HuH-7.5 (cell line): ENCODE measurements at regions not wholly inside any gene's neighbourhood (a gene's known extent, or its start where the extent isn't known, plus 50 kb on each side); places are given as distances from the start of the nearest gene placed in this dataset.

Source experiments
- DNase-seq: peaks from one replicate; pipeline ENCODE4 v3.0.0; 2011; ENCODE audit warnings: low spot score

DNA sequence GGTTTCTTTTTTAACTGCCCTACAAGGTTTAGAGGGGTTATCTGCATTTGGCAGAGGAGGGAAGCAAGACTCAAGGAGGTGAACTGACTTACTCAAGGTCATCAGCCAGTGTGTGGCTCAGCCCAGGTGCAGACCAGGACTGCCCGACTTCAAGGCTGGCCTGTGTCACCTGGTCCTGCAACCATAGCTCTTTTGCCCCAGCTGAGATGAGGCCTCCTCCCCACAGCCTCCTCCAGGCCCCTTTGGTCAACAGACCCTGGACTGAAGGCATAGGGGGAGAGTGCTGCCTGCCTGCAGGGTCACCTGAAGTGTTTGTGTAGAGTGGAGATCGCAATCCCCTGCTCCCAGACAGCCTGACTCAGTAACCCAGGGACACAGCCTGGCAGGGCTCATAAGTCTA lies 168.5 kb upstream of the GLI2 start:
- no peak for DNase-seq

DNA sequence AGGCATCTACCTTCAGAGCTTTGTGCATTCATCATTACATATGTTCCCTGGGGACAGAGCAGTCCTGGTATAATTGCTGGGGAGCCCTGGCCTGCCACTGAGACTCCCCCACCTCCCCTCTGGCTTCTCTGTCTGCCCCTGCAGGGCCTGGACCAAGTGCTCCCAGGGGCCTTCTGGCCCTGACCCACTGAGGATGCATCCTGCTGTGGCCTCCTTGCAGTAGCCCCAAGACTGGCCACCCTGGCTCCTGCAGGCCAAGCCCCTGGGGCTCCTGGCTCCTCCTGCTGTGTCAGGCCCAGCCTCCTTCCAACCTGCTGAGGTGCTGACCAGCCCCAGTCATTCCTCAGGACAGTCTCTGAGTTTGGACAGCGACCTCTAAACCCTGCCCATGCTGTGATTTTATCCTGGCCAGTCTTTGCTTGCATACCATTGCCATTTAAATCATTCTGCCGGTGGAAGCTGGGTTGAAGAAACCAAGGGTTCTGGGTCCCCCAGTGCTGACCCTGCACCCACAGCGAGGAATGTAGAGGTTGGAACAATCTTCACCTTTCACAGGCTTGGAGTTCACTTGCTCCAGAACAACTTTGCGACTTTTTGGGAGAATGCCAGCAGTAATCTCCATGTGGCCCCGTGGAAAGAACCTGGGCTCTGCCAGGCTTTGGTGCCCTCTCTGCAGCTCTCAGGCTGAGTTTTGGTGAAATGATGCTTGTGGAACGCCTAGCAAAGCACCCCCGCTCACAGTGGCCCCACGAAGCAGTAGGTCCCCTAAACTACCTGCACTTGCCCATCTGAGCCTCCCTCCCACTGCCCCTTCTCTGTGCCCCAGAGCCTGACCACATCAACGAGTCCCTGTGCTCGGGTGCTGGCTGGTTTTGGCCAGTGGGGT lies 167.3 kb upstream of the GLI2 start:
- no peak for DNase-seq

DNA sequence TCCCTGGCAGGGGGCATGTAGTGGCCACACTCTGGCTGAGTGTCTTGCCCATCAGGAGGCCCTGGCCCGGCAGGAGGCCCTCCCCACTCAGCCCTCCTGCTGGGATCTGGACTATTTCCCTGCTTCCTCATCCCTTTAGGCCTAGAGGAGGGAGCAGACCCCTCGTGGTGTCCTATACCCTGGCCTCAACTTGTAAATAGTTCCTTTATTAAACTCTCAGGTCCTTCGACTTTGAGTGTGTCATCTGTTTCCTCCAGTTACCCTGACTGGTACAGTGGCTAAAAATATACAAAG lies 166.7 kb upstream of the GLI2 start:
- DNase-seq = no peak

DNA sequence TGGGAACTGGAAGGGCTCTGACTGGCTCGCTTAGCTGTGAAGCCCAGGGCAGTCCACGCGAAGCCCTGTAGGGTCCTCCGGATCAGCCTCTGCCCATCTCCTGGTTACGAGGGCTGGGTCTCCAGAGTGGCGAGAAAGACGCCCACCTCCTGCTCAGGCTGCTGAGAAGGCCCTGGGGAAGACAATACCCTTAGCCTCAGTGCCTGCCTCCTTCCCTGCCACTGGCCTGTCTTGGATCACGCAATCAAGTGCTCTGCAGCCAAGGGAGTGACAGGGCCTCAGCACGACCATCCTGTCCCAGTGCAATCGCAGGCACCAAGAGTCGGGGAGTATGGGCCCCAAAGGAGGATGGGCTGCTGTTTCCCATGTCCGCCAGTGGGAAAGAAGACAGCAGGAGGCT lies 165.7 kb upstream of the GLI2 start:
- DNase-seq = no peak

DNA sequence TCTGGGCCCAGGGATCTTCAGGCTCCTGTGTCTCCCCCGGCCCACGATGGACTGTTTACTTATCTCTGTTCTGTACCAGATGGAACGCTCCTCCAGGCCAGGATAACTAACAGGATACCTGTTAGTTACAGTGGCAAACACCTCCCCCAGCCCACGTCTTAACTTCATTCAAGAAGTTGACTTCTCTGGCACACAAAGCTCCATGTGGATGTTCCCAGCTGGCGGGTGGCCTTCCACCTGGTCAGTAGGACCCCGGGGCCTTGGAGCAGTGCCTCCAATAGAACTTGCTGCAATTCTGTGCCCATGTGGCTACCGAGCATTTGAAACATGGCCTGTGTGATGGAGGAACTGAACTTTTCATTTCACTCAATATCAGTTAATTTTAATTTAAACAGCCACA lies 165.1 kb upstream of the GLI2 start:
- no peak for DNase-seq

DNA sequence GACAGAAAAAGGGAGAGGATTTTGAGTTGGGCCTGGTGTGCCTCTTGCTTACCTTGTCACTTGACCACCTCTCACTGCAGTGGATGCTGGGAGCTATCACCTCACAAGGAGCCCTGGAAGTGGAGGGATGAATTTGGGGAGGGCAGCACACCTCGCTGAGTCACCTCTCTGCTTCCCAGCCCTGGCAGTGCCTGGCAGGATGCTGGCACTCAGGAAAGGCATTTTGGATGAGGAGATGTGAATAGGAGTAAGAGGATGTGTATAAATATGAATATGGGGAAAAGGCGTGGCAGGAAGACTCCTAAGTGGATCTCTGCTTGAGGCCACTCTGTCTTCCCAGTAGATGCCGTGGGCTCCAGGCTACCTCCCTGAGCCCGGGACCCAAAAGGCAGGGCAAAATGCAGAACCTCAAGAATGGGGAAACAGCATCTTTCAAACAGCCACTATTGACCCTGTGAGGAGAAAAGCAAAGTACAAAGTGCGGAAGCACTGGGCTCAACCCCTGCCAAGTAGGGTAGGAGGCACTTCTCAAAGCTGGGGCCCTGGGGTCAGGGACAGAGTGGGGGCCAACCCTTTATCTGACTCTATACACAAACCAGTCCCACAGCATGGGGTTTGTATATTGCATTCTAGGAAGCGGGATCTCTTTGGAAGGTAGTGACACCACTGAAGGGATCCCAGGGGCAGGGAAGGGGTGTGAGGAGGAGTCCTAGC lies 164.5 kb upstream of the GLI2 start:
- no peak for DNase-seq

DNA sequence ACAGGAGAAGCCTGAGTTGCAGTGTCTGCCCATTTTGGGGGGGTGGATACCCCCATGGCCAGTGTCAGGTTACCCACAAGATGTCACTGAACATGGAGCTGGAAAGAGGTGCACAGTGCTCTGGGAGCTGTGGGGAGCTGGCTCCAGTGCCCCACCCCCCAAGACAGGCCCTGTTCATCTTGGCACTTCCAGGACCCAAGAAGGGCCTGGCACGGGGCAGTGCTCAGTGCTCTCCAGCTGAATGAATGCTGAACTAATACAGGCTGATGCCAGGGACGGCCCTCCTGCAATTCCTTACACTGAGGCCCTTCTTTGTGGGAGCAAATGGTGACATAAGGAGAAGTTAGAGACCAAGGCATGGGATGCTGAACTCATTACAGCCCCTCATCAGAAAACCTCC lies 163.4 kb upstream of the GLI2 start:
- DNase-seq = no peak

DNA sequence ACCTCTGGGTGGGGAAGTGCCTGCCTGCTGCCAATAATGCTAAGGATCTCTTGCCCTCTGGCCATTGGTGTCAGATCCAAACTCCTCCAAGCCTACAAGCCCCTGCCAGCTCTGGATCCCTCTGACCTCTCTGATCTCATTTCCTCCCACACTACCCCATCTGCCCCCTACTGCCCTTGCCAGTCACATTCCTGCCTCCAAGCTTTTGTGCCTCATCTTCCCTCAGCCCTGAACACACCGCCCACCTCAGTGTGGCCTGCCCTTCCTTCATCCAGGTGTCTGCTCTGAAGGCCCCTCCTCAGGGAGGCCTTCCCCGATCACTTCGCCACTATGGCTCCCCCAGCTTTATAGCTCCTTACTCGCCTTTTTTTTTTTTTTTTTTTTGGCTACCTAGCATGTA lies 161.0 kb upstream of the GLI2 start:
- no peak for DNase-seq

DNA sequence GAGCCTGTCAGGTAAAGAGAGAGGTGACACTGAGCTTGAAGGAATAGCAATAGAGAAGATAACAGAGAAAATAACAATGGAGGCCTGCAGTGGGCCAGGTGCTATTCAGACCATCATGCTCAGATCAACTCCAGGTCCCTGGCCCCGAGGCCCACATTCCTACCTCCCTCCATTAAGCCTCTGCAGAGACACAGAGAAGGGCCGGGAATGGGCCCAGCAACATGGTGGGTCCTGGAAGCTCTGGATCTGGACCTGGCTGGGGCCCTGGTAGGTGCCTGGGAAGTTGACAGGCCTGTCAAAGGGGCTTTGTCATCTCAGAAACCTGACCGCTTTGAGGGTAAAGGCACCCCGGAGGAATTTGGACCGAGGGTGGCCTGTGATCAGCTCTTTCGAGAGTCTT lies 159.7 kb upstream of the GLI2 start:
- DNase-seq = no peak

DNA sequence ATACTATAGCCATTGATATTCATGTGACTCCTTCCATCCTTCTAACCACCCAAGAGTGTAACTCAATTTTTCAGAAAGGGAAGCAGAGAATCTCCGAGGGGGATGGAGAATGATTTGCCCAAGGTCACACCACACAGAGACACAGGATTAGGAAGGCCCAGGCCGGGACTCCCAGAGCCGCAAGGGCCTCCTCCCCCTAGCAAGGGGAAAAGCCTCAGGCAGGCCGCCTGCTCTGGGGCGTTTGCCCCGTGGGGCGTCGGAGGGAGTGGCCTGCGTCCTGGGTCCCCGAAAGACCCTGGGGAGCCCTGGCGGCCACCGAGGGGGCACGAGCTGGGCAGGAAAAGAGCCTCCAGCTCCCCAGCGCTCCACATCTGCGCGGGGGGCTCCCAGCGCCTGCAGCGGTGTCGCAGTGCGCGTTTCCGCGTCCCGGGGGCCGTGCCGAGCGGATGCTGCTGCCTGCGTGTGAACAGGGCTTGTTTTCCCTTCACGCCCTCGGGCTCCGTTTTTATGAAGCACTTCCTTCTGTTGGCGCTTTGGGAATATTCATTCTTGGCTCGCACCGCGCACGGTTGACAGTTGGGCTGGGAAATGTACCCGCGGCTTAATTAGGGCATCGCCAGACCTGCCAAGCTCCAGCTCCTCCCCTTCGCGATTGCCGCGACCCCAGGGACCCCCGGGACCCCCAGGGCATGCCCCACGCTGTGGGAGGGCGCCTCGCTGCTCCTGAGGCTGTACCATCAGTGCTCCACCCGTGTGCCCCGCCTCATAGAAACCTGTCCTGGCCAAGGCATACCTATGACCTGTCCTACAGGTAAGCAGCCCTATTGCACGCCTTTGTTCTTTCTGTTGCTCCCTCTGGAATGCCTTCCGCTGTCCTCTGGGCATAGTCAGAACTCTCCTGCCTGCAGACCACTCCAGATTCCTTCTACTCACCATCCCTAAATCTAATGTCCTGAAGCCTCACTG lies 158.9 kb upstream of the GLI2 start:
- DNase-seq = no peak

DNA sequence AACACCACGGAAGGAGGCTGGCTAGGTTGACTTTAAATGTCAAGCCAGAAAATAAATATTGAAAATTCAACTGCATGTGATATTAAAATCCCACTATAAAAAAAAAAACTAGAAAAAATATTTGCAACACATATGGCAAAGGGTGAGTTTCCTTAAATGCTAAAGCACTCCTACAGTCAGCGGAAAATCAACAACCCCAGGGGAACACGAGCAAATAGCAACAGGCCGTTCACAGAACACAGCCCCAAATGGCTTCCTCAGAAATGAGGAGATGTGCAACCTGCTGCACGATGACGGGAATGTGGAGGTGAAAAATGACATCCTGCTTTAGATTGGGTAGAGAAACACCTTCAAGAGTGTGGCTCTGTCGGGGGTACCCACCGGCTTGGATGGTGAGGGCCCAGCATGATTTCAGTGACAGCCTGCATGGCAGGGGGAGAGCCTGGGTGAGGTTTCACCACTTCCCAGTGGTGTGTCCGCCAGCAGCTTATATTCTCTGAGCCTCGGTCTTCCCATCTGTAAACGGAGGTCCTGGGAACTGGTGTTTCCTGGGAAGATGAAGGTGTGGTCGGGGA lies 157.9 kb upstream of the GLI2 start:
- no peak for DNase-seq

DNA sequence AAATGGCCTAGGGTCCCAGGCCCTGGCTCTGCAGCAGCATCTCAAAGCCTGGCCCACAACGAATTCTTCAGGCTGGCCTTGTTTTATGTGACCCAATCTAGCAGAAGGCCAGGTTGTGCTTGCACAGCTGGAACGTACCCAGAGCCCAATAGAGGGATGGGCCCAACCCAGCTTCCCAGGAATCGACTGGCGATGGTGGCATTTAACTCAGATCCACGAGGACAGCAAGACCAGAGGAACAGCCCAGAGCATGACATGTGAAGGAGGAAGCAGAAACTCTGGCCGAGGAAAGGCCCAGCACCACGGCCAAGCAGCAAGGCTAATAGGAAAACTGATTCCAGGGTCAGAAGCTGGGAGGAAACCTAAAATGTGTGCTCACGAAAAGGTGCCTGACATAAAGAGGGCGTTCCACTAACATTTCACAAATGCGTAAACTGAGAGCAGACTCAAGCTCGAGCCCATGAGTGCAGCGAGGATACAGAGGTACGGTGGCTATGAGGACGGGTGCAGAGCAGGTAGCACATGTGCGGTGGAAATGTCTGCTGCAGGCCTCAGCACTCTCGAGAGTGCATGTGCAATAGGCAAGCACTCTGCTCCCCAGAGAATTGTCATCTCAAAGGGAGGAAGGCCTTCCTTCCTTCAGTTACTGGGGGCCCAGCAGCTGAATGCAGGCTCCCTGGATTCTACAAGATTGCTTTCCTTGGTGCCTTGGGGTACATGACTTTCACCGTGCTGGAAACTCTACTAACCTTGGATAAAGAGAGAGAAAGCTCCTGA lies 156.9 kb upstream of the GLI2 start:
- no peak for DNase-seq

DNA sequence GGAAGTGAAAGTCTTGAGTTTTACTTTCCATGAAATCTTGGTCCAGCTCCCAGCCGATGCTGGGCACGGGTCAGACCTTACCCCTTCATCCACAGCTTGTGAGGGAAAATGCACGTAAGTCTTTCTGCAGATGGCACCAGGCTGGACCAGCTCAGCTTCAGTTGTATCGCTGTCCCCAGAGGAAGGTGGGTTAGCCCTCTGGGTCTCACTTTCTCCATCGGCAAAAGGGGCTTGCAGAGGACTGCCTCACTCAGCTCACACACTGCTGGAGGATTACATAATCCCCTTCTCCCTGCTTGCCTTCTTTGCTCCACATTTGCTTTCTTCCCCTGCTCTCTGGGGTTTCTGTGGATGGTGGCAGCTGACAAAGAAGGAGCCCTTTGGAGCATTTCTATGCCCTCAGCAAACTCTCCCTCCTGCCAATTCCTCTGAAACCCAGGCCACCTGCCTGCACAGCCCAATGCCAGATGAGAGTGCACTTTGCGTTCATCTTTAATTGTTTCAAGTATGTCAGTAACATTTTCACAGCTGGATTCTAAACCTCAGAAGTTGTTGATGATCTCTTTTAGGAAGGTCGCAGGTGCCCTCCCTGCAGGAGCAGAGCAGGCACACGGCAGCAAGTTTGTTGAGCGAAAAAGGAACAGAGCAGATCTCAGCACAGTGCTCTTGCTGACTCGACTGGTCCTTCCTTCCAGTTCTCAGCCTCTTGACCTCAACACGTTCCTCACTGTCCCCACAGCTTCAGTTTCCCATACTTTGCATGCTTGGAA lies 155.6 kb upstream of the GLI2 start:
- DNase-seq = no peak

DNA sequence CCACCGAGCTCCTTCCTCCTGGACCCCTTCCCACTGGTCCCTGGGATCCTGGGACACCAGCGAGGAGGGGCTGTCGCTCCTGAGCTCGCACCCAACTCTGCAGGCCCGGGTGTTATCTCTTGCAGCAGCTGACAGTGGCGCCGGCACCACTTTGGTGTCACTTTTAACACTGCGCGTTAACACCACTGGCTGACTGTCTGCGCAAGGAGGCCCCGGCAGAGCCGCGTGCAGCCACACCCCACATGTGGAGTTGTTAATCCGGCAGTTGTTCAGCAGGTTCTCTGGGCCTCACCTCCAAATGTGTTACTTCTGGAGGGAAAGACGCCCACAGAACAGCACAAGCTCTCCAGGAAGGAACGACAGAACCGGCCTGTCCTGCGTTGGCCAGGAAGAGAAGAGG lies 155.0 kb upstream of the GLI2 start:
- no peak for DNase-seq

DNA sequence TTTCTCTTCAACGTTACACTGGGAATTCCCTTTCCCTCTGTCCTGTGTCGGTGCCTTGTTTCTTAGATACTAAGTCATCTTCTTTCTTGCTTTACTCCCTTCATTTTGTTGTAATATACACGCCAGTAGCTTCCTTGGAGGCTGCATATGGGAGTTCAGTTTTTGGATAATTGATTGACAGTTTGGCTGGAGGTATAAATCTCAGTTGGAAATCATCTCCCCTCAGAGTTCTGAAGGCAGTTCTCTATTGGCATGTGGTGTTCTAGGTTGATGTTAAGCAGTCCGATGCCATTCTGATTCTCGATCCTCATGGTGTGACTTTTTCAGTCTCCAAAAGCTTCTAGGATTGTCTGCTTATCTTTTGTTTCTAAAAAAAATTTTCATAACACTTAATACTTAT lies 152.5 kb upstream of the GLI2 start:
- DNase-seq = no peak

DNA sequence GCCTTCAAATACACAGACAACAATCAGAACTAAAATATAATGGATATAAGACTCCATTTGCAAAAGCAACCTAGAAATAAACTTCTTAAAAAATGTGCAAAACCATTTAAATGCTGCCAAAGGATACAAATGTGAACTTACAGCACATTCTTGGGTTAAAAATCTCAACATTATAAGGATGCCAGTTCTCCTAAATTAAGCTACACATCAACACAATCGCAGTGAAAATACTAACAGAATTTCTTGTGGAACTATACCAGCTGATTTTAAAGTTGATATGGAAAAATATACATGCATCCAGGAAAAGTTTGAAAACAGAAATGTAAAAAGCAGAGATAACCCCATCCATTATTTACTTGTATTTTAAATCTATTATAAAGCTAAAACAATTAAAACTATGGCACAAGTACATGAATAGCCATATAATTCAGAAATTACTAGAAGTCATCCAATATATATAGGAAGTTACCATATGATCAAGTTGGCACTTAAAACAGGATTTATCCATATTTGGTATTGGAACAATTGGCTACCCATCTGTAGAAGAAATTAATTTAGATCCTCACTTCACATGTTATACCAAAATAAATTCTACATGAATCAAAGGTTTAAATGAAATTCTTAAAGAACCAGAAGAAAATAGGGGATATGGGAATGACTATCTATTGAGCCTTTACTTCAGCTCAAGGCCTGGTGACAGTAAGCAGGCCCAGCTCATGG lies 151.7 kb upstream of the GLI2 start:
- no peak for DNase-seq

DNA sequence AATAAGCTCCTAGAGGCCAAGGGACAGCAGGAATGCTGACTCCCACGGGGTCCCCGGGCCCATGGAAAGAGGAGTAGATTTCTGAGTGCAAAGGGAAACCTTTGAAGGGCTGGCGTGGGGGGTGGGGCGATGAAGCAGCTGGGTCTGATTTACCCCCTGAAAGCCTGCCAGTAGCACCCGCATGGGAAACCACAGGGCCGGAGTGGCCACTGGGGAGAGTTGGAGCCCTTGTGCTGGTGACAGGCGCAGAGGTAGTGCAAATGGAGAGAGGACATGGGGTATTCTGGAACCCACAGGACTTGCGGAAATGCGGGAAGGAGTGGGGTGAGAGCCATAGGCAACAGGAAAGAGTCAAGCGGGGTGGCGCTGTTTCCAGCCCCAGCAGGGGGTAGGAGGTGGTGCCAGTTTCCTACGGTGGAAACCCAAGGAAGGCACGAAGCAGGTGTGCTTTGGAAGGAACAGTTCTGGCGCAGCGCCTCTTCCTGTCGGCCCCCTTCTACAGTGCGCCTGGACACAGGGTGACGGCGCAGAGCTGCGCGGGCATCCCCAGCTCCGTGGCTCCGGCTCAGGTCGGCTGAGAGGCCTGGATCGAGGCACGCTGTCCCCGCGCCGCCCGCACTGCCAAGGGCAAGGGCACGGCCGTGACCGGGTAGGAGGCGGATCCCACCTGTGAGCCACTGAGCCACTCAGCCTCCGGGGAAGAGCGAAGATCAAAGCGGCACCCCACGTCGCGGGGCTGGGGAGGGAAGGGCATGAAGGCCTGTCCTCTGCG lies 149.0 kb upstream of the GLI2 start:
- no peak for DNase-seq

DNA sequence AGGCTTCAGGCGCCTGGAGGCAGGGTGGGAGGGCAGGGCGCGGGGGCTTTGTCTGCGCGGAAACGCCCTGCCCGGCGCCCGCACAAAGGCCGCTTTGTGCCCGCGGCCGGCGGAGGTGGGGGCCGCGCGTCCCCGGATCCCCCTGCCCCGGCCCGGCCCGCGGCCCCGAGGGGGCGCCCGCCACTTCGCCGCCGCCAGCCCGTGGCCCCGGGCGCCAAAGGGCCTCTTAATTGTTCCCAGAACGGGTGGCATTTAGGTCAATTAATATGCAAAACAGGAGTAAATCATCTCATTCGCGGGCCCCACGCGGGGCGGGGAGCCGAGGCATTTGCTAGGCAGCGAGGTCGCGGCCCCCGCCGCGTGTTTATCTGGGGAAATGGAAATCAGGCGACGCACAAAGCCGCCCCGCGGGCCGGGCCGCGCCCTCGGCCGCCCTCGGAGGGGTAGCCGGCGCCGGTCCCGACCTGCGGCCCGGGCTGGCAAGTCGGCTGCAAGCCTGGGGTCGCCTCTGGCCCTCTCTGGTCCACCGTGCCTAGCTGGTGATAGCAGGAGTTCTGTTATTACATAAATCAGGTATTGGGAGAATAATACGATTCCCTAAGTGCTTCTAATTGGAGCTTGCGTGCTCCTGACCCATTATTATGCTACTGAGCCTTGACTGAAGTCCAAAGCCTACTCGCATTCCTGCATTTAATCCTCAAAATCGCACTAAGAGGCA lies 148.2 kb upstream of the GLI2 start:
- DNase-seq = no peak

DNA sequence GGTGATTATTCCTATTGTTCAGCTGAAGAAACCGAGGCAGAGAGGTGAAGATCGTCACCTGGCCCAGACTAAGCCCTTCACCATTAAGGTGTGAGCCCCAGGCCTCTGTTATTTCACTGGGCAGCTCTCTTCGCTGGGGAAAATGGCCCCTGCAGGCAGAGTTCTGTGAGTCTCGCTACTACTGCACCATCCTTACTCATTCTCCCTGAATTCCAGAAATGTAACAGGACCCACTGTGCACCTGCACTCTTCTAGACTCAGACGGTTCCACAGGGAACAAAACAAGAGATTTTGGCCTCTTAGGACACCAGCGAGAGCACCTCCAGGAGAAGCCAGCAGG lies 147.7 kb upstream of the GLI2 start:
- DNase-seq = no peak
